Tibial nerve (tissue), 4 donors: ENCODE measurements at regions not wholly inside any gene's neighbourhood (a gene's known extent, or its start where the extent isn't known, plus 50 kb on each side); places are given as distances from the start of the nearest gene placed in this dataset.

Source experiments
- CTCF ChIP-seq, 5 experiments: fragments of 200-600 bp in 3 of 5; fragments of 450-650 bp in 2 of 5; sonication (generic) in 3 of 5; IDR thresholded peaks; one replicate each; pipeline ENCODE4 v1.5.1; 2016 to 2019; ENCODE audit warnings: antibody characterized with exemption in 5 of 5, mild to moderate bottlenecking in 3 of 5, moderate library complexity in 2 of 5
- EP300 ChIP-seq, 2 donors: sonication (generic); formaldehyde crosslinking; IDR thresholded peaks; one replicate each; pipeline ENCODE4 v1.6.1; 2017; ENCODE audit warnings: antibody characterized with exemption in 2 of 2, mild to moderate bottlenecking in 1 of 2
- POLR2A ChIP-seq, 2 donors: fragments of 450-650 bp; IDR thresholded peaks; one replicate each; pipeline ENCODE4 v1.6.1; 2017; ENCODE audit warnings: antibody characterized with exemption in 2 of 2, mild to moderate bottlenecking in 2 of 2, moderate library complexity in 2 of 2

- TF ChIP-seq CTCF (IDR thresholded peaks at IDR 0.05) (no peak), POLR2A (IDR thresholded peaks at IDR 0.05) (no peak), EP300 (IDR thresholded peaks at IDR 0.05) (no peak)
Measured at GRCh38 chr2:150020221-150020620, 432.6 kb upstream of the MMADHC start.
